ENCODE measurements at regions not wholly inside any gene's neighbourhood (a gene's known extent, or its start where the extent isn't known, plus 50 kb on each side); places are given as distances from the start of the nearest gene placed in this dataset.
"Not testable (repeated sequence)": the region's sequence is repeated elsewhere in the genome, so short reads cannot be mapped to it uniquely, and the experiment has no call there.

GRCh38 chr6:85715797-85716196 lies 73.1 kb upstream of the SYNCRIP start:
- TF ChIP-seq CTCF (IDR thresholded peaks at IDR 0.05) (no peak), POLR2A (IDR thresholded peaks at IDR 0.05) (no peak)
- Histone ChIP-seq H3K4me3 (no peak overlapping the region), H3K36me3 (no peaks in the 10 kb centered on the region), H3K9me3 (no peaks in the 10 kb centered on the region), H3K27ac (no peak overlapping the region), H3K4me1 (no peaks in the 10 kb centered on the region), H3K27me3 (no peaks in the 10 kb centered on the region)
- intact Hi-C loops (cut with DNase I) = no loop called here
- DNase-seq (no peak), ATAC-seq (no peak)

GRCh38 chr6:85714893-85715530 lies 72.3 kb upstream of the SYNCRIP start:
- no peak for DNase-seq
- intact Hi-C loops (cut with DNase I) = no loop called here
- H3K27ac ChIP-seq = no peak overlapping the region
- H3K9me3 ChIP-seq = no peaks in the 10 kb centered on the region
- ATAC-seq = no peak
- 92% methylated on average over 2 of the region's 9 CpGs for WGBS (ENCODE audit: insufficient coverage, low coverage, low lambda C conversion rate, missing lambda C conversion rate)
- H3K27me3 ChIP-seq = no peaks in the 10 kb centered on the region
- no peaks in the 10 kb centered on the region for H3K36me3 ChIP-seq
- TF ChIP-seq CTCF (IDR thresholded peaks at IDR 0.05) (no peak), POLR2A (IDR thresholded peaks at IDR 0.05) (no peak)
- H3K4me1 ChIP-seq = no peaks in the 10 kb centered on the region
- H3K4me3 ChIP-seq = no peak overlapping the region

- 60% methylated on average over 2 of the region's 2 CpGs for WGBS (ENCODE audit: insufficient coverage, low coverage, low lambda C conversion rate, missing lambda C conversion rate)
- no peak for ATAC-seq
- no peak for DNase-seq
These were observed 69.7 kb upstream of the SYNCRIP start for GRCh38 chr6:85712346-85712745.

GRCh38 chr6:85707515-85708145 lies 64.9 kb upstream of the SYNCRIP start:
- not testable (repeated sequence) for H3K9me3 ChIP-seq, DNase-seq
- WGBS (ENCODE audit: insufficient coverage, low coverage, low lambda C conversion rate, missing lambda C conversion rate) = 83% methylated on average over 1 of the region's 1 CpG

More at GRCh38 chr6:85712346-85712745, 69.7 kb upstream of the SYNCRIP start:
- Histone ChIP-seq H3K9me3 (no peaks in the 10 kb centered on the region), H3K4me1 (no peaks in the 10 kb centered on the region), H3K27me3 (no peaks in the 10 kb centered on the region), H3K27ac (no peak overlapping the region), H3K4me3 (no peak overlapping the region), H3K36me3 (no peaks in the 10 kb centered on the region)
- intact Hi-C loops (cut with DNase I) = no loop called here
- no peak for TF ChIP-seq CTCF (IDR thresholded peaks at IDR 0.05)
- TF ChIP-seq POLR2A (IDR thresholded peaks at IDR 0.05) = no peak

GRCh38 chr6:85706272-85706671 lies 63.6 kb upstream of the SYNCRIP start:
- H3K9me3 ChIP-seq = no peaks in the 10 kb centered on the region
- H3K27ac ChIP-seq = no peak overlapping the region
- TF ChIP-seq CTCF (IDR thresholded peaks at IDR 0.05) (no peak), POLR2A (IDR thresholded peaks at IDR 0.05) (no peak)
- no peaks in the 10 kb centered on the region for H3K27me3 ChIP-seq
- DNase-seq = no peak
- peak in 3 of 4 donors; percentile 12 to 40 (median 26) for ATAC-seq
- no CpG with 5 or more reads among the region's 3 CpGs for WGBS (ENCODE audit: insufficient coverage, low coverage, low lambda C conversion rate, missing lambda C conversion rate)
- no peaks in the 10 kb centered on the region for H3K36me3 ChIP-seq
- H3K4me3 ChIP-seq = no peak overlapping the region
- H3K4me1 ChIP-seq = no peaks in the 10 kb centered on the region
- intact Hi-C loops (cut with DNase I) = no loop called here

More at GRCh38 chr6:85707515-85708145, 64.9 kb upstream of the SYNCRIP start:
- H3K4me3 ChIP-seq; H3K36me3 ChIP-seq; H3K27ac ChIP-seq; intact Hi-C loops (cut with DNase I); H3K27me3 ChIP-seq; H3K4me1 ChIP-seq; ATAC-seq: not testable (repeated sequence)

Measured in right lobe of liver (tissue), 6 donors.